NCI-H446 treated with DMSO at 0.1 percent for 48 hours (cell line): ENCODE measurements at regions not wholly inside any gene's neighbourhood (a gene's known extent, or its start where the extent isn't known, plus 50 kb on each side); places are given as distances from the start of the nearest gene placed in this dataset.

Experiments used
- DNase-seq: peaks from one replicate; lab custom pipeline; 2025; lab: John Stamatoyannopoulos, UW

DNA sequence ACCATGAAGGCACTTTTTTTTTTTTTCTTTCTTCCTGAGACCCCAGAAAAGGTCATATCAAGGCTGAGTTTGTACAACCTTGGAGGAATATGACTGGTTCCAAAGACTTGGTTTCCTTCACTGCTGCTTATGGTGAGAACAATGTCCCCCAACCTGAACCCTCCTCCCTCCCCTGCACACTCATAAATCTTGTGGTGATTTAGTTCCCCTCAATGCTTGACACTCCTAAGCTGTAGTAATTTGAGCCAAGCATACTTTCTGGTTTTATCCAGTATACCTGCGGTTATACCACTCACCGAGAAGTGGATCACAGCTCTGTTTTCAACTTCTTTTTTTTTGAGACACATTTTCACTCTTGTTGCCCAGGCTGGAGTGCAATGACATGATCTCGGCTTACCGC lies 149.9 kb upstream of the KLF4 start:
- no peak for DNase-seq

GRCh38 chr9:107638521-107639310 lies 149.1 kb upstream of the KLF4 start:
- DNase-seq = no peak

DNA sequence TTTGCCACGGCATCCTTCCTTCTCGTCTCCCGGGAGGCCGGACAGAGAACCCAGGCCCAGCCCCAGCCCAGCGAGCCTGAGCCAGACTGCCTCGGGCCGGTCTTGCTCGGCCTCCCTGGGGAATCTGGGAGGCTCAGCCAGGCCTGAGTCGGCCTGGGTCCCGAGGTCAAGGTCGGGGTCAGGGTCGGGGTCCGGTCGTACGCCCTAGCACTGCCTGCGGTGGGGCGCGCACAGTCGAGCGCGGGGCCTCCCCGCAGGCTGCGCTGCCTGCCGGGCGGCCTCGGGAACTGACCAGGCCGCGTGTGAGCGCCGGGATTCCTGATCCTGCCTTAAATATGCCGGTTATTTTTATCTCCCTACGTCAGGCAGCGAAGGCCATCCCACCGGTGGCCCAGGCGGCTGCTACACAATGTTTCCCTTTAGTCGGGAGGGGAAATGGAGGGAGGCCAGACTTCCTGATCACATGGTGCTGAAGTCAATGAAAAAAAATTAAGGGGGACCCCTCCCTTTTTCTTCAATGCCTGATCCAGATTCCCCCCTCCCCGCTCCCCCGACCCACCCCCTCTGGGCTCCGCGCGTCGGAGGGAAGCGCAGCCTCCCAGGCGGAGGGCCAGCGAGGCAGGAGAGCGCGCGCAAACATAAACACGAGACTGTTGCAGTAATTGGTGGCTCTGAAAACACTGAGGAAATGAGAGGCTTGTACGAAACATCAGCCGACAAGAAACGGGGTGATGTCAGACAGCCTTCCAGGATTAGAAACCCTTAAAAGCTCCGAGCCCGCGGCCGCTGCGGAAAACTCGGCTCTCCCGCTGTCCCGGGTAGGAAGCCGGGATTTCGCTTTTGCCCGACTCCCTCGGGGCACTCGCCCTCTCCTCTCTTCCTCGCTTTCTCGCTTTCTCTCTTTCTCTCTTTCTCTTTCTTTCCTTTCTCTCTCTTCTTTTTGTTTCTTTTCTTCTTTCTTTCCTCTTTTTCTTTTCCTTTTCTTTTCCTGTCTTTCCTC lies 148.2 kb upstream of the KLF4 start:
- DNase-seq = no peak

GRCh38 chr9:107636571-107637381 lies 147.2 kb upstream of the KLF4 start:
- no peak for DNase-seq

DNA sequence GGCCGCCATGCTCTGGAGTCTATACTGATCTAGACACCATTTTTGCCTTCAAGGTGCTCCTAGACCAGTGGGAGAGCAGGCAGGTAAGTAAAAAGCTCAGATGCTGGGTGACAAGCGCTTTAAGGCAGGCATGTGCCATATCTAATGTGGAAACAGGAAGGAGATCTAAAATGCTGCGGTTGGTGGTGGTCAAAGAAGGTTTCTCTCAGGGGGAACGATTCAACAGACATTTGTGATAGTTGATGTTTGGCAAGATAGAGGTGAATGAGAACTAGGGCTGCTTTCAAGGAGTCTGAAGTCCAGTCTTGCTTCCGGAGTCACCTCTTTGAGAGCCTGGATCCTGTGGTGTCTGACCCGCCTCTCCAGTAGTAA lies 146.2 kb upstream of the KLF4 start:
- no peak for DNase-seq

DNA sequence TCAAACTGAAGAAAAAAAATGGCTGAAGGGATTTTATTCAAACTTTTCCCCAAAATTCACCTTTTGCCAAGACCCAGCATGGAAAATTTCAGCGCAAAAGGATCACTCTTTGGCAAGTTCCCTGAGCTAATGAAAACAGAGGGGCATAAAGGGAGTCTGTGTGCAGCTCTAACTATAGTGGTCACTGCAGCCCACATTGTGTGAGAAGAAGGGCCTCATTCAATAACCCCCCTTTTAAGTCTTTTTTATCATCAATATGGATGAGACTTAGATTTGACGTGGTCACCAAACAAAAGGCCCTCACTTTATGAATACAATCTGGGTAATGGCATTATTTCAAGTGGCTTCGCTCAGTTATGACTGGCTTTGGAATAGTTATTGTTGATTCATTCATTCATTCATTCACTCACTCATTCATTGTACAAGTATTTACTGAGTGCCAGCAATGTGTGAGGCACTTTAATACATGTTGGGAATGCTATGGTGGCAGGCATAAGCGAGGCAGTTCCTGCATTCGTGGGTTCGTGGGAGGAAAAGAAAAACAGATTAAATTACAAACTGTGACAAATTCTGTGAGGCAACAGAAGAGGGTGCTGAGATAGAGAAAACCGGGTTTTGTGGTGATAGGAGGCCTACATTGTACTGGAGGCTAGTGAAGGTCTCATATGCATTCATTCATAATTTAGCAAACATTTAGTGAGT lies 145.7 kb upstream of the KLF4 start:
- DNase-seq = no peak

DNA sequence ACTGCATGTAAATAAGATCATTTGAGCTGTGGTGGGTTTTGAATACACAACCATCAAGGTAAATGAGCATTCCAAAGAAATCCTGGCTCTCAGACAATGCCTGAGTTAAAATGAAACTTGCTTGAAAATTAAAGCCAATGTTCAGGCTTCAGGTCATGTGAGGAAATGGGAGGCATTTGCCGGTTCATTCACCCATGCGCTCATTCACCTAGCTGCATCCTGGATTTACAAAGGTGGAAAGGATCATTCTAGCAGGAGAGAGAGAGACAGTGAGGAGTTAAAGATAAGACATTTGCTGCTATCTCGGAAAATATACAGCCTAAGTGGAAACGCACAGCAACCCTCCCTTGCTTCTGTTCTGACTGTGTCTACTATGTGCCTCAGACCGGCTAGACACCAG lies 143.8 kb upstream of the KLF4 start:
- no peak for DNase-seq

- no peak for DNase-seq
These were observed 143.1 kb upstream of the KLF4 start for GRCh38 chr9:107632661-107633060.

GRCh38 chr9:107632216-107632615 lies 142.6 kb upstream of the KLF4 start:
- no peak for DNase-seq

DNA sequence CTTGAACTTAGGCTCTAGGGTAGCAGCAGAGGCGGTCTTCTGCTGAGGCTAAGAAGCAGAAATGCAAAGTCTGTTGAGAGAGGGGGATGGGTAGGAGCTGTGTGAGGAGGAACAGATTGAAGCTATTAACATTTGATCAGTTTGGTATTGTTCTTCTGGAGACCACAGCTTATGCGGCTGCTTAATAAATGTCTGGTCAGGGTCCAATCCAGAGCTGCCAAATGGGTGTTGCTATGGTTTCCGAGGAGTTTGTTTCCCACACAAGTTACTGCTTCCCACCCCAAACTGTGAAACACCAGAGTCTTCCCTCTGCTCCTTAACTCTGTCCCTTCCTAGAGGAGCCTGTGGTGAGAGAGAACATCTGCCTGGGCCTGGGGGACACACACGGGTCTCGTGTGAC lies 142.2 kb upstream of the KLF4 start:
- no peak for DNase-seq

GRCh38 chr9:107630156-107630555 lies 140.6 kb upstream of the KLF4 start:
- no peak for DNase-seq

- no peak for DNase-seq
These were observed 138.9 kb upstream of the KLF4 start for GRCh38 chr9:107628444-107628843.

- DNase-seq = no peak
These were observed 138.2 kb upstream of the KLF4 start for GRCh38 chr9:107627781-107628180.

DNA sequence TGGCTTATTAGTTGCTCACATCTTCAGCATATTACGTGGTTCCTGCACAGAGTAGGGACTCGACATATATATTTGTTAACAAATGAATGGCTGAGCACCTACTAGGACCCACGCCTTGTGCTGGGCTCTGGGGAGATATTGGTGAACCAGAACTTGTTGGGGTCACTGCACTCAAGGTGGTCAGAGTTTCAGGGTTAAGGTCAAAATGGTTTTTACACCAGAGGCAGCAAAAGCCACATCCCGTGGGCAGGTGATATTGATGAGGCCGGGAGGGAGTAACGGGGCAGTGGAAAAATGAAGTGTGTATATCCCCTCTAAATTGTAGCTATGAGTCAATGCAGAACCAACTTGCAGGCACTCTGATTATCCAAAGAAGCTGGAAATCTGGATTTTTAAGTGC lies 136.5 kb upstream of the KLF4 start:
- no peak for DNase-seq

GRCh38 chr9:107625383-107625984 lies 135.9 kb upstream of the KLF4 start:
- no peak for DNase-seq

GRCh38 chr9:107624234-107624948 lies 134.8 kb upstream of the KLF4 start:
- no peak for DNase-seq

GRCh38 chr9:107621436-107621835 lies 131.9 kb upstream of the KLF4 start:
- DNase-seq = no peak

GRCh38 chr9:107620801-107621200 lies 131.2 kb upstream of the KLF4 start:
- DNase-seq = no peak

DNA sequence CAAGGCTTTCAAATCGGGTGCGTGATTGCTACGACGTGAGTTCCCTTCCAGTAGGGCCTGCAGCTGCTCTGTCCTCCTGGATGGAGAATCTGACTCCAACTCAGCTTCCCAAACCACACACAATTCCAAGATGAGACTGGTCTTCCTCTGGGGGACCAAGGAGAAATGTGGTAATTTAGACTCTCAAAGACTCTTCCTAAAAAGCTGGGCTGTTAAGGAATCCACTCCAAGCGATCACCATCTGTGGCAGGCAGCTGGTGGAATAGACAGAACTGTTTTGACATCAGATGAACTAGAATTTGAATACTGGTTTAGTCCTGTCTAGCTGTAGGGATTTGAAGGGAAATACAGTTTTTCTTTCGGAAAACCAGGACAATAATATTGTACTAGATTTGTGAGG lies 130.7 kb upstream of the KLF4 start:
- no peak for DNase-seq

DNA sequence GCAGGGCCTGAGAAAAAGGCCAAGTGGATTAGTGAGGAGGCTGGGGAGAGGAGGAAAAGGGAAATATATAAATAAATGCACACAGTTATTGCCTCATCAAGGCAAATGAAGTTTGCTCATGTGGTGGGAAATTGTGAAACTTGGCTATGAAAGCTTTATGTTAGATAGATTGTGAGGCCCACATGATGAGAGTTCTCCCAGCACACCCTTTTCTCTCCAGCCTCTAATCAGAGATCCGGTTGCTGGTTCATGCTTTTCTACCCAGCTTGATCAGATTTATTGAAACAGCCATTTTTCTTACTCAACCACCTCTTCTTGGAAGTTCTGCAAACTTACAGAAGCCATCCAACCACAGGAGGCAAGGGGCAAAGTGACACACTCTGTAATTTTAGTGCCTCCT lies 125.8 kb upstream of the KLF4 start:
- no peak for DNase-seq

DNA sequence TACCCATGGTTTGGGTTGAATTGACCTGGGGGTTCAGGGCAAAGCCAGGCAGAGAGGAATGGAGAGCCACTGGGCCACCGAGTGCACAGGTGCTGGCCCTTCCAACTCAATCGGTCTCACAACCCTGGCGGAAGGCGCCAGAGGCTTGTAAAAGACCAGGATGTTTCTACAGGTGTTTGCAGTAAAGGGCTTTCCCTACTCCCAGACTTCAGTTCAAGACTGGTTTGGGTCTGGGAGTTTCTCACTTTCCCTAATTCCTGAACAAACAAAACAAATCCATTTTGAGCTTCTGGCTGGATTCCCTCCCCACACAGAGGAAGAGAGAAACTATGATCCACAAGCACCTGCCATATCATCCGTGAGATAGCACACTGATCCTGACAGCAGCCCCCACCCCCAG lies 125.2 kb upstream of the KLF4 start:
- no peak for DNase-seq
